HCT116 (cell line): ENCODE measurements at regions not wholly inside any gene's neighbourhood (a gene's known extent, or its start where the extent isn't known, plus 50 kb on each side); places are given as distances from the start of the nearest gene placed in this dataset.

Source experiments
- MAX ChIP-seq: IDR thresholded peaks from 2 replicates; pipeline ENCODE4 v1.6.1; 2012
- POLR2AphosphoS5 ChIP-seq: IDR thresholded peaks from 2 replicates; pipeline ENCODE4 v1.6.1; 2011; ENCODE audit warnings: mild to moderate bottlenecking, low read depth, low read length, moderate library complexity
- RAD21 ChIP-seq: IDR thresholded peaks from 2 replicates; pipeline ENCODE4 v1.6.1; 2012; ENCODE audit warnings: low read depth, mild to moderate bottlenecking
- SRF ChIP-seq: IDR thresholded peaks from 2 replicates; pipeline ENCODE4 v1.6.1; 2012; ENCODE audit warnings: low read depth
- YY1 ChIP-seq: IDR thresholded peaks from 2 replicates; pipeline ENCODE4 v1.6.1; 2011; ENCODE audit warnings: low read length, low read depth, moderate library complexity, mild to moderate bottlenecking; ENCODE audit not compliant: insufficient replicate concordance; ENCODE audit errors: extremely low read depth
- ZBTB33 ChIP-seq: IDR thresholded peaks from 2 replicates; pipeline ENCODE4 v1.6.1; 2011; ENCODE audit warnings: mild to moderate bottlenecking, low read length, moderate library complexity; ENCODE audit not compliant: insufficient replicate concordance; ENCODE audit errors: extremely low read depth
- ZFX ChIP-seq: fragments of 450-650 bp; IDR thresholded peaks from 2 replicates; pipeline ENCODE4 v1.6.1; 2017
- ZNF274 ChIP-seq: fragments of 200-500 bp; sonication (Bioruptor generic); IDR thresholded peaks from 2 replicates; pipeline ENCODE4 v1.6.1; 2014; ENCODE audit warnings: mild to moderate bottlenecking, low read depth, low read length, inconsistent platforms
- TF ChIP-seq, protein P1 (sequence below), 3 experiments: fragments of 200-600 bp in 1 of 3; sonication (generic) in 1 of 3; IDR thresholded peaks in 2 of 3; conservative IDR thresholded peaks in 1 of 3; 2 replicates each; pipeline ENCODE4 v1.5.1; 2012 to 2017; ENCODE audit warnings: low read depth in 2 of 3, low read length in 2 of 3, antibody characterized with exemption in 1 of 3, borderline replicate concordance in 1 of 3, control low read depth in 1 of 3, mild to moderate bottlenecking in 1 of 3, mixed read lengths in 1 of 3, mixed run types in 1 of 3, moderate library complexity in 1 of 3; ENCODE audit not compliant: insufficient read depth in 1 of 3

GRCh38 chr9:118438810-118439209 lies 734.6 kb downstream of the TLR4 start:
- TF ChIP-seq ZFX (no peak), RAD21 (no peak), POLR2AphosphoS5 (no peak), ZBTB33 (no peak), YY1 (no peak), MAX (no peak), SRF (no peak), ZNF274 (no peak)
- TF ChIP-seq, protein P1, sequence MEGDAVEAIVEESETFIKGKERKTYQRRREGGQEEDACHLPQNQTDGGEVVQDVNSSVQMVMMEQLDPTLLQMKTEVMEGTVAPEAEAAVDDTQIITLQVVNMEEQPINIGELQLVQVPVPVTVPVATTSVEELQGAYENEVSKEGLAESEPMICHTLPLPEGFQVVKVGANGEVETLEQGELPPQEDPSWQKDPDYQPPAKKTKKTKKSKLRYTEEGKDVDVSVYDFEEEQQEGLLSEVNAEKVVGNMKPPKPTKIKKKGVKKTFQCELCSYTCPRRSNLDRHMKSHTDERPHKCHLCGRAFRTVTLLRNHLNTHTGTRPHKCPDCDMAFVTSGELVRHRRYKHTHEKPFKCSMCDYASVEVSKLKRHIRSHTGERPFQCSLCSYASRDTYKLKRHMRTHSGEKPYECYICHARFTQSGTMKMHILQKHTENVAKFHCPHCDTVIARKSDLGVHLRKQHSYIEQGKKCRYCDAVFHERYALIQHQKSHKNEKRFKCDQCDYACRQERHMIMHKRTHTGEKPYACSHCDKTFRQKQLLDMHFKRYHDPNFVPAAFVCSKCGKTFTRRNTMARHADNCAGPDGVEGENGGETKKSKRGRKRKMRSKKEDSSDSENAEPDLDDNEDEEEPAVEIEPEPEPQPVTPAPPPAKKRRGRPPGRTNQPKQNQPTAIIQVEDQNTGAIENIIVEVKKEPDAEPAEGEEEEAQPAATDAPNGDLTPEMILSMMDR (IDR thresholded peaks at IDR 0.05 in 2 of 3, conservative IDR thresholded peaks at IDR 0.05 in 1 of 3; ENCODE audit: borderline replicate concordance in 1 of 3, insufficient read depth in 1 of 3, low read depth in 2 of 3, low read length in 2 of 3), result no peak
